ENCODE measurements at regions not wholly inside any gene's neighbourhood (a gene's known extent, or its start where the extent isn't known, plus 50 kb on each side); places are given as distances from the start of the nearest gene placed in this dataset.

DNA sequence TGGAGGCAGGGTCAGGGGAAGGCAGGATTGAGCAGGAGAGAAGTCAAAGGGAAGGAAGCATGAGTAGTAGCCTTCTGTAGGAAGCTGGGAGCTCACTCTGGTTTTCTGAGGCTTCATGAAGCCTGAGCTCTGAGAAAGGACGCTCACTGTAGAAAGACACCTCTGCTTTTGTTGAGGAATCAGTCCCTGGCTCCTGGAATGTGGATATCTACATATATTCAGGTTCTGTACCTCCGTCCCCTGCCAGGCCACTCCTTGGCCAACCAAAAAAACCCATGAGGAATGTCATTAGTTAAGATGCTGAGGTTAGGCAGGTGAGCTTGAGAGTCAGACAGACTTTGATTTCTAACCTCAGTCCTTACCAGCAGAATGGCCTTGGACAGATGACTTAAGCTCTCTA is 283.5 kb upstream of the HABP2 start:
- POLR2A ChIA-PET: no interaction called here
- TF ChIP-seq, protein P1, sequence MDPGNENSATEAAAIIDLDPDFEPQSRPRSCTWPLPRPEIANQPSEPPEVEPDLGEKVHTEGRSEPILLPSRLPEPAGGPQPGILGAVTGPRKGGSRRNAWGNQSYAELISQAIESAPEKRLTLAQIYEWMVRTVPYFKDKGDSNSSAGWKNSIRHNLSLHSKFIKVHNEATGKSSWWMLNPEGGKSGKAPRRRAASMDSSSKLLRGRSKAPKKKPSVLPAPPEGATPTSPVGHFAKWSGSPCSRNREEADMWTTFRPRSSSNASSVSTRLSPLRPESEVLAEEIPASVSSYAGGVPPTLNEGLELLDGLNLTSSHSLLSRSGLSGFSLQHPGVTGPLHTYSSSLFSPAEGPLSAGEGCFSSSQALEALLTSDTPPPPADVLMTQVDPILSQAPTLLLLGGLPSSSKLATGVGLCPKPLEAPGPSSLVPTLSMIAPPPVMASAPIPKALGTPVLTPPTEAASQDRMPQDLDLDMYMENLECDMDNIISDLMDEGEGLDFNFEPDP (CRISPR knock-in tag; IDR thresholded peaks at IDR 0.05): no peak
- no peak for TF ChIP-seq MAFF (IDR thresholded peaks at IDR 0.05; ENCODE audit: low read length)
- no peak for TF ChIP-seq RBM14 (IDR thresholded peaks at IDR 0.05; ENCODE audit: borderline replicate concordance, insufficient read depth, low read depth, low read length)
- TF ChIP-seq, protein P2, sequence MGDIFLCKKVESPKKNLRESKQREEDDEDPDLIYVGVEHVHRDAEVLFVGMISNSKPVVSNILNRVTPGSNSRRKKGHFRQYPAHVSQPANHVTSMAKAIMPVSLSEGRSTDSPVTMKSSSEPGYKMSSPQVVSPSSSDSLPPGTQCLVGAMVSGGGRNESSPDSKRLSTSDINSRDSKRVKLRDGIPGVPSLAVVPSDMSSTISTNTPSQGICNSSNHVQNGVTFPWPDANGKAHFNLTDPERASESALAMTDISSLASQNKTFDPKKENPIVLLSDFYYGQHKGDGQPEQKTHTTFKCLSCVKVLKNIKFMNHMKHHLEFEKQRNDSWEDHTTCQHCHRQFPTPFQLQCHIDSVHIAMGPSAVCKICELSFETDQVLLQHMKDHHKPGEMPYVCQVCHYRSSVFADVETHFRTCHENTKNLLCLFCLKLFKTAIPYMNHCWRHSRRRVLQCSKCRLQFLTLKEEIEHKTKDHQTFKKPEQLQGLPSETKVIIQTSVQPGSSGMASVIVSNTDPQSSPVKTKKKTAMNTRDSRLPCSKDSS (IDR thresholded peaks at IDR 0.05; ENCODE audit: low read depth, partially characterized antibody): no peak
- no peak for TF ChIP-seq NFXL1 (CRISPR knock-in tag; IDR thresholded peaks at IDR 0.05)
- TF ChIP-seq ZNF696 (CRISPR knock-in tag; conservative IDR thresholded peaks at IDR 0.05): no peak
- TF ChIP-seq, protein P3, sequence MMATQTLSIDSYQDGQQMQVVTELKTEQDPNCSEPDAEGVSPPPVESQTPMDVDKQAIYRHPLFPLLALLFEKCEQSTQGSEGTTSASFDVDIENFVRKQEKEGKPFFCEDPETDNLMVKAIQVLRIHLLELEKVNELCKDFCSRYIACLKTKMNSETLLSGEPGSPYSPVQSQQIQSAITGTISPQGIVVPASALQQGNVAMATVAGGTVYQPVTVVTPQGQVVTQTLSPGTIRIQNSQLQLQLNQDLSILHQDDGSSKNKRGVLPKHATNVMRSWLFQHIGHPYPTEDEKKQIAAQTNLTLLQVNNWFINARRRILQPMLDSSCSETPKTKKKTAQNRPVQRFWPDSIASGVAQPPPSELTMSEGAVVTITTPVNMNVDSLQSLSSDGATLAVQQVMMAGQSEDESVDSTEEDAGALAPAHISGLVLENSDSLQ (IDR thresholded peaks at IDR 0.05): no peak
- no peak for TF ChIP-seq ZNF143 (CRISPR knock-in tag; IDR thresholded peaks at IDR 0.05)
- TF ChIP-seq ESRRB (CRISPR knock-in tag; IDR thresholded peaks at IDR 0.05; ENCODE audit: borderline replicate concordance): no peak
- TF ChIP-seq PHB (CRISPR knock-in tag; IDR thresholded peaks at IDR 0.05): no peak
- TF ChIP-seq ZFP36 (IDR thresholded peaks at IDR 0.05; ENCODE audit: low read depth, low read length, partially characterized antibody): no peak
- TF ChIP-seq WHSC1 (IDR thresholded peaks at IDR 0.05; ENCODE audit: low read length): no peak
- TF ChIP-seq, protein P4, sequence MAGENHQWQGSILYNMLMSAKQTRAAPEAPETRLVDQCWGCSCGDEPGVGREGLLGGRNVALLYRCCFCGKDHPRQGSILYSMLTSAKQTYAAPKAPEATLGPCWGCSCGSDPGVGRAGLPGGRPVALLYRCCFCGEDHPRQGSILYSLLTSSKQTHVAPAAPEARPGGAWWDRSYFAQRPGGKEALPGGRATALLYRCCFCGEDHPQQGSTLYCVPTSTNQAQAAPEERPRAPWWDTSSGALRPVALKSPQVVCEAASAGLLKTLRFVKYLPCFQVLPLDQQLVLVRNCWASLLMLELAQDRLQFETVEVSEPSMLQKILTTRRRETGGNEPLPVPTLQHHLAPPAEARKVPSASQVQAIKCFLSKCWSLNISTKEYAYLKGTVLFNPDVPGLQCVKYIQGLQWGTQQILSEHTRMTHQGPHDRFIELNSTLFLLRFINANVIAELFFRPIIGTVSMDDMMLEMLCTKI (IDR thresholded peaks at IDR 0.05; ENCODE audit: partially characterized antibody): no peak
- TF ChIP-seq, protein P5, sequence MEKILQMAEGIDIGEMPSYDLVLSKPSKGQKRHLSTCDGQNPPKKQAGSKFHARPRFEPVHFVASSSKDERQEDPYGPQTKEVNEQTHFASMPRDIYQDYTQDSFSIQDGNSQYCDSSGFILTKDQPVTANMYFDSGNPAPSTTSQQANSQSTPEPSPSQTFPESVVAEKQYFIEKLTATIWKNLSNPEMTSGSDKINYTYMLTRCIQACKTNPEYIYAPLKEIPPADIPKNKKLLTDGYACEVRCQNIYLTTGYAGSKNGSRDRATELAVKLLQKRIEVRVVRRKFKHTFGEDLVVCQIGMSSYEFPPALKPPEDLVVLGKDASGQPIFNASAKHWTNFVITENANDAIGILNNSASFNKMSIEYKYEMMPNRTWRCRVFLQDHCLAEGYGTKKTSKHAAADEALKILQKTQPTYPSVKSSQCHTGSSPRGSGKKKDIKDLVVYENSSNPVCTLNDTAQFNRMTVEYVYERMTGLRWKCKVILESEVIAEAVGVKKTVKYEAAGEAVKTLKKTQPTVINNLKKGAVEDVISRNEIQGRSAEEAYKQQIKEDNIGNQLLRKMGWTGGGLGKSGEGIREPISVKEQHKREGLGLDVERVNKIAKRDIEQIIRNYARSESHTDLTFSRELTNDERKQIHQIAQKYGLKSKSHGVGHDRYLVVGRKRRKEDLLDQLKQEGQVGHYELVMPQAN (IDR thresholded peaks at IDR 0.05; ENCODE audit: borderline replicate concordance): no peak
- TF ChIP-seq NCOA2 (IDR thresholded peaks at IDR 0.05; ENCODE audit: partially characterized antibody in 2 of 2): no peak
- no peak for TF ChIP-seq SLC30A9 (CRISPR knock-in tag; IDR thresholded peaks at IDR 0.05)
- TF ChIP-seq ZFX (CRISPR knock-in tag; IDR thresholded peaks at IDR 0.05): no peak

More for the DNA sequence above, 283.5 kb upstream of the HABP2 start:
- BruUV-seq (replicated peaks): no TSS peak
- Histone ChIP-seq H3K4me2 (ENCODE audit: insufficient read depth, low read length) (no peak overlapping the region), H3K9ac (ENCODE audit: insufficient read depth in 1 of 2, low read depth in 2 of 2, low read length in 2 of 2) (no peak overlapping the region), H3K9me3 (replicated peaks; ENCODE audit: control insufficient read depth, insufficient read depth, low read depth, low read length) (no peaks in the 10 kb centered on the region), H4K20me1 (replicated peaks; ENCODE audit: control insufficient read depth, insufficient read depth, low read length) (no peaks in the 10 kb centered on the region), H2AFZ (ENCODE audit: low read depth, low read length) (no peak overlapping the region), H3K79me2 (ENCODE audit: control insufficient read depth, insufficient read depth, low read length) (no peaks in the 10 kb centered on the region), H3K27ac (ENCODE audit: extremely low read depth, low read depth, low read length) (no peak overlapping the region), H3K9me1 (ENCODE audit: control insufficient read depth, insufficient read depth, low read length) (no peaks in the 10 kb centered on the region), H3K4me1 (replicated peaks in 1 of 2; ENCODE audit: control insufficient read depth in 2 of 2, insufficient read depth in 2 of 2, low read length in 2 of 2) (no peaks in the 10 kb centered on the region), H3K36me3 (ENCODE audit: control insufficient read depth, insufficient read depth, low read length) (no peaks in the 10 kb centered on the region), H3K27me3 (ENCODE audit: control insufficient read depth in 2 of 2, insufficient read depth in 2 of 2, low read length in 2 of 2) (peaks cover 4 to 18% of the 10 kb centered on the region in 2 experiments; a peak in 3 of 5 replicates), H3K4me3 (no peak overlapping the region)
- intact Hi-C loops (cut with micrococcal nuclease) (no loop called here), in situ Hi-C loops (cut with MboI) (no loop called here)
- ATAC-seq: no peak
- no peak for DNase-seq (ENCODE audit: extremely low read depth in 1 of 4, low spot score in 3 of 4)
- FAIRE-seq: no peak
- CTCF ChIA-PET (ENCODE audit: low intra/inter-chr PET ratio): no interaction called here
- WGBS (ENCODE audit: insufficient coverage, low coverage, missing lambda C conversion rate): 0% methylated on average over 2 of the region's 2 CpGs

Measured in K562 (cell line).